ENCODE measurements at regions not wholly inside any gene's neighbourhood (a gene's known extent, or its start where the extent isn't known, plus 50 kb on each side); places are given as distances from the start of the nearest gene placed in this dataset.

DNA sequence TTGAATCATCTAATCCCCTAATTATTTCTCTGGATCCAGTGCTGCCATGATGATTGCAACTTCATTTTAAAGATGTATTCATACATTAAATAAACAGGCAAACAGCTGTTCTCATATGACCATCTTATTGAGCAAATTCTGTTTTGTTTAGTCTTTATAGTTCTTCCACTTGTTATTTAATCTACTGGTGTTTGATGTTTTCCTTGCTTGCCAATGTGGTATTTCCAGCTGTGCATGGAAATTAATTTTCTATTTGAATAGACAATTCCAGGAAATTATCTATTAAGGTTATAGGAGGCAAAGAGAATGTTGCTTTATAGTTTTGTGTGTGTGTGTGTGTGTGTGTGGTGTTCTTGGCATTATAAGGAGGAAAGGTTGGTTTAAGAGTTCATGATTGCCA is 167.0 kb upstream of the PRPS1L1 start:
- Mint-ChIP-seq H3K36me3 (ENCODE audit: unreplicated experiment) (no peaks in the 10 kb centered on the region), H3K4me1 (ENCODE audit: low read depth, unreplicated experiment) (no peaks in the 10 kb centered on the region), H3K9me3 (ENCODE audit: unreplicated experiment) (no peaks in the 10 kb centered on the region), H3K27ac (ENCODE audit: unreplicated experiment) (no peak overlapping the region), H3K27me3 (ENCODE audit: unreplicated experiment) (no peaks in the 10 kb centered on the region), H3K4me3 (ENCODE audit: unreplicated experiment) (no peak overlapping the region)
- TF ChIP-seq, protein P1, sequence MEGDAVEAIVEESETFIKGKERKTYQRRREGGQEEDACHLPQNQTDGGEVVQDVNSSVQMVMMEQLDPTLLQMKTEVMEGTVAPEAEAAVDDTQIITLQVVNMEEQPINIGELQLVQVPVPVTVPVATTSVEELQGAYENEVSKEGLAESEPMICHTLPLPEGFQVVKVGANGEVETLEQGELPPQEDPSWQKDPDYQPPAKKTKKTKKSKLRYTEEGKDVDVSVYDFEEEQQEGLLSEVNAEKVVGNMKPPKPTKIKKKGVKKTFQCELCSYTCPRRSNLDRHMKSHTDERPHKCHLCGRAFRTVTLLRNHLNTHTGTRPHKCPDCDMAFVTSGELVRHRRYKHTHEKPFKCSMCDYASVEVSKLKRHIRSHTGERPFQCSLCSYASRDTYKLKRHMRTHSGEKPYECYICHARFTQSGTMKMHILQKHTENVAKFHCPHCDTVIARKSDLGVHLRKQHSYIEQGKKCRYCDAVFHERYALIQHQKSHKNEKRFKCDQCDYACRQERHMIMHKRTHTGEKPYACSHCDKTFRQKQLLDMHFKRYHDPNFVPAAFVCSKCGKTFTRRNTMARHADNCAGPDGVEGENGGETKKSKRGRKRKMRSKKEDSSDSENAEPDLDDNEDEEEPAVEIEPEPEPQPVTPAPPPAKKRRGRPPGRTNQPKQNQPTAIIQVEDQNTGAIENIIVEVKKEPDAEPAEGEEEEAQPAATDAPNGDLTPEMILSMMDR (IDR thresholded peaks at IDR 0.05; ENCODE audit: partially characterized antibody, unreplicated experiment) = no peak
- DNase-seq = no peak

DNA sequence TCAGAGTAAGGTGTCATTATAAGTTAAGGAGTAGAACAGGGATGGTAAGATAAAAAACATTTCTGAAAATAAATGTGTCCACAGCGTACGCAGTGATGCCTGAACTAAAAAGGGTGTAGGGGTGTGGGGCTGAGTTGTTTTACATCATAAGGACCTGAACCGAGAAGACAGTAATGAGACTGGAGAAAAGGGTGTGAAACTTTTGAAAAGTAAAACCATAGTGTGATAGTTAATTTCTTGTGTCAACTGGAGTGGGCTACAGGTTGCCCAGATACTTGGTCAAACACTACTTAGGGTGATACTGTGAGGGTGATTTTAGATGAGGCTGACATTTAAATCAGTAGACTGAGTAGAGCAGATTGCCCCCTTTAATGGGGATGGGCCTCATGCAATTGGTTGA is 169.0 kb upstream of the PRPS1L1 start:
- no peaks in the 10 kb centered on the region for H3K36me3 Mint-ChIP-seq (ENCODE audit: unreplicated experiment)
- TF ChIP-seq, protein P1 (IDR thresholded peaks at IDR 0.05; ENCODE audit: partially characterized antibody, unreplicated experiment) = no peak

DNA sequence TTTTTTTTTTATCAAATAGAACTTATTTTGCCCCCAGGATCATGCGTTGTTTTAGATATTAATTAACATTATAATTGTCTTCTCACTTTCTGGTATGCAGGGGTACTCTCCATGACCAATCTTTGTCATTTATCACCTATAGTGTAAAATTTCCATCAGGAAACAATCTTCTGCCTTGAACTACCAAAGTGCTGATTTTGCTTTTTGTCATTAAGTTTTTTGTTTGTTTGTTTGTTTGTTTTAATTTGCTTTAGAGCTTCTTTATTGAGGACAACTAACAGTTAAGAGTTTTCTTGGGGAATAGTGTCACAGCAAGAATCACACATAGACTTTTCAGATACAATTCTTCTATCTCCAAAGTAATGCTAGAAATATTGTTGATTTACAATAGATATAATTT is 171.2 kb upstream of the PRPS1L1 start:
- TF ChIP-seq, protein P1 (IDR thresholded peaks at IDR 0.05; ENCODE audit: partially characterized antibody, unreplicated experiment) = no peak
- Mint-ChIP-seq H3K4me3 (ENCODE audit: unreplicated experiment) (no peak overlapping the region), H3K36me3 (ENCODE audit: unreplicated experiment) (no peaks in the 10 kb centered on the region), H3K27me3 (ENCODE audit: unreplicated experiment) (no peaks in the 10 kb centered on the region), H3K4me1 (ENCODE audit: low read depth, unreplicated experiment) (no peaks in the 10 kb centered on the region), H3K9me3 (ENCODE audit: unreplicated experiment) (no peaks in the 10 kb centered on the region), H3K27ac (ENCODE audit: unreplicated experiment) (no peak overlapping the region)
- DNase-seq = no peak

More for the DNA sequence above, 169.0 kb upstream of the PRPS1L1 start:
- no peaks in the 10 kb centered on the region for H3K4me1 Mint-ChIP-seq (ENCODE audit: low read depth, unreplicated experiment)
- no peaks in the 10 kb centered on the region for H3K9me3 Mint-ChIP-seq (ENCODE audit: unreplicated experiment)
- DNase-seq = no peak
- H3K27me3 Mint-ChIP-seq (ENCODE audit: unreplicated experiment) = no peaks in the 10 kb centered on the region
- no peak overlapping the region for H3K27ac Mint-ChIP-seq (ENCODE audit: unreplicated experiment)
- H3K4me3 Mint-ChIP-seq (ENCODE audit: unreplicated experiment) = no peak overlapping the region

DNA sequence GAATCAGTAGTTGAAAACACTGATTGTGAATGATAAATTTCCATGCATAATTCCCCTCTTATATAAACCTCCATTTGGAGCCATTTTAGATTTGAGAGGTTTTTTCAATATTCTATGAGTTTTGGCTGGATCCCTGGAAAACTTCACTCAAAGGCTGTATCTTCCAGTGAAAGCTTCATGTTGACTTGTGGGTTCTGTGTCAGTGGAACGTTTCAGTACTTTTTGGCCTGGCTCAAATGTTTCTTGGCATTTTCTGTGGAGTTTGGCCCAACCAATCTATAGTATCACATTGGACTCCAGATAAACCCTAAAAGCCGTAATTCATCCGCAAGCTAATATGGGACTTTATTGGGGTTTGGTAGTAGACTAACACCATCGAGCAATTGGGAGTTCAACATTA is 172.6 kb upstream of the PRPS1L1 start:
- H3K9me3 Mint-ChIP-seq (ENCODE audit: unreplicated experiment) = no peaks in the 10 kb centered on the region
- no peak overlapping the region for H3K27ac Mint-ChIP-seq (ENCODE audit: unreplicated experiment)
- no peak for DNase-seq
- H3K27me3 Mint-ChIP-seq (ENCODE audit: unreplicated experiment) = no peaks in the 10 kb centered on the region
- TF ChIP-seq, protein P1 (IDR thresholded peaks at IDR 0.05; ENCODE audit: partially characterized antibody, unreplicated experiment) = no peak
- H3K4me3 Mint-ChIP-seq (ENCODE audit: unreplicated experiment) = no peak overlapping the region
- no peaks in the 10 kb centered on the region for H3K4me1 Mint-ChIP-seq (ENCODE audit: low read depth, unreplicated experiment)
- H3K36me3 Mint-ChIP-seq (ENCODE audit: unreplicated experiment) = no peaks in the 10 kb centered on the region

DNA sequence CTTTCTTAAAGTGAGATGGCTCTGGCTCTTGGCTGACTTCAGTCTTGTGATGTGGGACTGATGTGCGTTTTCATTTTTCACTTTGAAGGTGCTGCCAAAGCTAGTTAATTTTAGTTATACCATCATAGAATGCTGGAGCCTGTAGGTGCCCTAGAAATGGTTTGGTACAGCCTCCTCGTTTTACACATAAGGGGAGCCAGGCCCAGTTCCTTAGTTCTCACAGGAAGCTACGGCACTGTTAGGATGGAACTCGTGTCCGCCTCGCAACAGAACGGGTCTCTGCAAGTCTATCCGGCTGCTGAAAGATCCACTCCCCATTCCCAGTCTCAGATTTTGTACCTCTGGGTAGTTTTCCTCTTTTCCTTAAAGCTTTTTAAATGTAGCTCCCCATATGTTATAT is 173.2 kb upstream of the PRPS1L1 start:
- H3K36me3 Mint-ChIP-seq (ENCODE audit: unreplicated experiment) = no peaks in the 10 kb centered on the region
- H3K27me3 Mint-ChIP-seq (ENCODE audit: unreplicated experiment) = no peaks in the 10 kb centered on the region
- no peaks in the 10 kb centered on the region for H3K9me3 Mint-ChIP-seq (ENCODE audit: unreplicated experiment)
- H3K4me1 Mint-ChIP-seq (ENCODE audit: low read depth, unreplicated experiment) = no peaks in the 10 kb centered on the region
- H3K27ac Mint-ChIP-seq (ENCODE audit: unreplicated experiment) = no peak overlapping the region
- TF ChIP-seq, protein P1 (IDR thresholded peaks at IDR 0.05; ENCODE audit: partially characterized antibody, unreplicated experiment) = no peak
- no peak overlapping the region for H3K4me3 Mint-ChIP-seq (ENCODE audit: unreplicated experiment)
- DNase-seq = no peak

Measured in glutamatergic neuron (in vitro differentiated cells).